Right ventricle myocardium superior (tissue), 1 donor: ENCODE measurements at regions not wholly inside any gene's neighbourhood (a gene's known extent, or its start where the extent isn't known, plus 50 kb on each side); places are given as distances from the start of the nearest gene placed in this dataset.
A peak's percentile ranks its signal among the peaks of the same experiment; 100 is the strongest.

Experiments
- ATAC-seq: fragments of 200-7000 bp; cut with Tn5 transposase; one replicate; pipeline ENCODE4 v1.9.1; 2020; ENCODE audit warnings: mild to moderate bottlenecking; ENCODE audit not compliant: poor library complexity
- DNase-seq: peaks from one replicate; pipeline ENCODE4 v3.0.0-alpha.2; 2020
- intact Hi-C: fragments of 100-400 bp; cut with DNase I; formaldehyde crosslinking; loops from one replicate; pipeline ENCODE4 v1.11.2; 2022
- donor health status: DM: no; HTN: yes; CAD: no; lungs with severe emphysema.

- DNase-seq (no peak), ATAC-seq (no peak)
- intact Hi-C loops, result no loop called here
Measured at GRCh38 chr15:62824111-62825015, 218.2 kb upstream of the TPM1 start.

GRCh38 chr15:62825191-62825590, 217.4 kb upstream of the TPM1 start:
- intact Hi-C loops, result no loop called here
- ATAC-seq, result no peak
- DNase-seq, result no peak

- ATAC-seq (no peak), DNase-seq (no peak)
Measured at GRCh38 chr15:62826561-62826960, 216.0 kb upstream of the TPM1 start.

GRCh38 chr15:62828364-62828763, 214.2 kb upstream of the TPM1 start:
- DNase-seq (no peak), ATAC-seq (no peak)
- intact Hi-C loops, result no loop called here

More at GRCh38 chr15:62826561-62826960, 216.0 kb upstream of the TPM1 start:
- intact Hi-C loops, result no loop called here

GRCh38 chr15:62832231-62832630, 210.3 kb upstream of the TPM1 start:
- intact Hi-C loops, result no loop called here
- DNase-seq, result no peak
- ATAC-seq, result no peak

GRCh38 chr15:62833646-62834045, 208.9 kb upstream of the TPM1 start:
- intact Hi-C loops, result no loop called here
- DNase-seq (no peak), ATAC-seq (no peak)

GRCh38 chr15:62834686-62835329, 207.7 kb upstream of the TPM1 start:
- DNase-seq (no peak), ATAC-seq (no peak)
- intact Hi-C loops, result no loop called here

- peak; percentile 92 for ATAC-seq
Measured at GRCh38 chr15:62835351-62835750, 207.2 kb upstream of the TPM1 start.

GRCh38 chr15:62835762-62836161, 206.8 kb upstream of the TPM1 start:
- intact Hi-C loops, result no loop called here
- no peak for DNase-seq
- no peak for ATAC-seq

More at GRCh38 chr15:62835351-62835750, 207.2 kb upstream of the TPM1 start:
- DNase-seq, result peak; percentile 61
- intact Hi-C loops, result no loop called here

- no peak for ATAC-seq
- no peak for DNase-seq
- intact Hi-C loops, result loop anchor here (10.0 kb wide), 1 partner anchor 114 kb away; no protein-coding TSS in a partner anchor
Measured at GRCh38 chr15:62840526-62841268, 201.8 kb upstream of the TPM1 start.

- DNase-seq, result no peak
- intact Hi-C loops, result loop anchor here (10.0 kb wide), 1 partner anchor 114 kb away; no protein-coding TSS in a partner anchor
- ATAC-seq, result no peak
Measured at GRCh38 chr15:62841269-62841628, 201.3 kb upstream of the TPM1 start.

- DNase-seq (peak; percentile 65), ATAC-seq (peak; percentile 78)
- intact Hi-C loops, result loop anchor here (10.0 kb wide), 1 partner anchor 113 kb away; no protein-coding TSS in a partner anchor
Measured at GRCh38 chr15:62841891-62842559, 200.5 kb upstream of the TPM1 start.

- intact Hi-C loops, result loop anchor here (10.0 kb wide), 1 partner anchor 111 kb away; no protein-coding TSS in a partner anchor
- no peak for DNase-seq
- ATAC-seq, result no peak
Measured at GRCh38 chr15:62843311-62843710, 199.2 kb upstream of the TPM1 start.

GRCh38 chr15:62844564-62845240, 197.8 kb upstream of the TPM1 start:
- ATAC-seq (no peak), DNase-seq (no peak)
- intact Hi-C loops, result loop anchor here (5.0 to 10.0 kb wide), 3 partner anchors 62 to 248 kb away; no protein-coding TSS in a partner anchor

- intact Hi-C loops, result loop anchor here (5.0 to 10.0 kb wide), 3 partner anchors 63 to 247 kb away; no protein-coding TSS in a partner anchor
- DNase-seq (no peak), ATAC-seq (no peak)
Measured at GRCh38 chr15:62845241-62846126, 197.1 kb upstream of the TPM1 start.

- DNase-seq (no peak), ATAC-seq (no peak)
- intact Hi-C loops, result loop anchor here (5.0 to 10.0 kb wide), 3 partner anchors 64 to 246 kb away; no protein-coding TSS in a partner anchor
Measured at GRCh38 chr15:62846131-62846804, 196.3 kb upstream of the TPM1 start.
